GM12891 (cell line): ENCODE measurements at regions not wholly inside any gene's neighbourhood (a gene's known extent, or its start where the extent isn't known, plus 50 kb on each side); places are given as distances from the start of the nearest gene placed in this dataset.

Experiments
- DNase-seq: peaks from one replicate; pipeline ENCODE4 v3.0.0; 2011; ENCODE audit warnings: low spot score; ENCODE audit not compliant: insufficient read length
- FAIRE-seq: peaks from 2 replicates; lab custom pipeline; 2011; peaks lifted over from hg19 to GRCh38; lab: Jason Lieb, UNC
- PAX5 ChIP-seq: IDR thresholded peaks from 2 replicates; pipeline ENCODE4 v1.6.1; 2011; ENCODE audit warnings: low read length, moderate library complexity, mild to moderate bottlenecking; ENCODE audit not compliant: insufficient read depth, severe bottlenecking
- POLR2A ChIP-seq: IDR thresholded peaks from 2 replicates; pipeline ENCODE4 v1.6.1; 2011; ENCODE audit warnings: low read depth, low read length, control low read depth
- POLR2AphosphoS5 ChIP-seq: IDR thresholded peaks from 2 replicates; pipeline ENCODE4 v1.6.1; 2011; ENCODE audit warnings: low read depth, low read length, control low read depth
- POU2F2 ChIP-seq: IDR thresholded peaks from 2 replicates; pipeline ENCODE4 v1.6.1; 2011; ENCODE audit warnings: low read depth, mild to moderate bottlenecking, control low read depth, low read length, moderate library complexity
- SPI1 ChIP-seq: IDR thresholded peaks from 2 replicates; pipeline ENCODE4 v1.6.1; 2011; ENCODE audit warnings: low read depth, low read length, control low read depth
- TAF1 ChIP-seq: IDR thresholded peaks from 2 replicates; pipeline ENCODE4 v1.6.1; 2011; ENCODE audit warnings: low read depth, low read length, control low read depth

DNA sequence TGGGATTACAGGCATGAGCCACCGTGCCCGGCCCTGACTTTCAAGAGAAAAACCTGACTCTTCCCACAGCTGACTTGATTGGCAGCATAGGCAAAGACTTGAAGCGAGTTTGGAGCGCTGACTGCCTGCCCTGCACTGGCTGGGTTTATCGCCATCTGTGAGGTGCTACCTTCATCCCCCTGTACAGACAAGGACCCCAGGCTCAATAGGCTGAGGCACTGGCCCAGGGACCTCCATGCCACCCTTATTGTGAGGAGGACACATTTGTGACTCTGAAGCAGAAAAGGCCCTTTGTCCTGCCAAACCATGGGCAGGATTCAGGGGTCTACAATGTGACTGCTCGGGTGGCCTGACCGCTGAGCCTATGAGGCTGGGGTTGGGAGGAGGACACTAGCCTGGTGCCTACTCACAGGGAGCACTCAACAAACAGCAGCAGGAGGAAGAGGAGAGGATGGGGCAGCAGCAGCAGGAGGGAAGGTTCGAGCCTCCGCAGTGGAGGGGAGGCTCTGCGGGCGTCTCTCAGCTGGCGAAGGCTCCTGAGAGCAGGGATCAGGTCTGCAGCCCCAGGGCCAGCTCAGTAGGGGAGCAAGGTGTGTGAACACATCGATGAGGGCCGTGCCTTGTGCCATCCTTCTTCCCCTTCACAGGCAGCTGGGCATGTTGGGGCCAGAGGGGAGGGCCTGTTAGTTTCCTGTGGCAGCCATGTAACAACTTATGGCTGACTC, 72.9 kb upstream of the WNT7B start:
- no peak for DNase-seq
- FAIRE-seq, result no peak
- no peak for TF ChIP-seq POU2F2
- TF ChIP-seq POLR2A, result no peak
- TF ChIP-seq SPI1, result no peak
- no peak for TF ChIP-seq TAF1
- TF ChIP-seq POLR2AphosphoS5, result no peak
- TF ChIP-seq PAX5, result no peak

DNA sequence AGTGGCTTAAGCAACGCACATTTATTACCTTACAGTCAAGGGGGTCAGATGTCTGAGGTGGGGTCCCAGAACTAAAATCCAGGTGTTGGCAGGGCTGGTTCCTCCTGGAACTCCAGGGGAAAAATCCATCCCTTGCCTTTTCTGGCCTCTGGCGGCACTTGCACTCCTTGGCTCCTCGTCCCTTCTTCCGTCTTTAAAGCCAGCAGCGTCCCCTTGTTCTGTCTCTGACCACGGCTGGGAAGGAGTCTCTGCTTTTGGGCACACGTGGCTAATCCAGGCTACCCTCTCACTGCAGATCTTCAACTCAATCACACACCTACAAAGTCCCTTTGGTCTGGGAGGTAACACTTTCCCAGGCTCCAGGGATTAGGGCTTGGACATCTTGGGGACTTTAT, 73.5 kb upstream of the WNT7B start:
- FAIRE-seq, result no peak
- TF ChIP-seq POU2F2 (no peak), POLR2AphosphoS5 (no peak), SPI1 (no peak), POLR2A (no peak)

DNA sequence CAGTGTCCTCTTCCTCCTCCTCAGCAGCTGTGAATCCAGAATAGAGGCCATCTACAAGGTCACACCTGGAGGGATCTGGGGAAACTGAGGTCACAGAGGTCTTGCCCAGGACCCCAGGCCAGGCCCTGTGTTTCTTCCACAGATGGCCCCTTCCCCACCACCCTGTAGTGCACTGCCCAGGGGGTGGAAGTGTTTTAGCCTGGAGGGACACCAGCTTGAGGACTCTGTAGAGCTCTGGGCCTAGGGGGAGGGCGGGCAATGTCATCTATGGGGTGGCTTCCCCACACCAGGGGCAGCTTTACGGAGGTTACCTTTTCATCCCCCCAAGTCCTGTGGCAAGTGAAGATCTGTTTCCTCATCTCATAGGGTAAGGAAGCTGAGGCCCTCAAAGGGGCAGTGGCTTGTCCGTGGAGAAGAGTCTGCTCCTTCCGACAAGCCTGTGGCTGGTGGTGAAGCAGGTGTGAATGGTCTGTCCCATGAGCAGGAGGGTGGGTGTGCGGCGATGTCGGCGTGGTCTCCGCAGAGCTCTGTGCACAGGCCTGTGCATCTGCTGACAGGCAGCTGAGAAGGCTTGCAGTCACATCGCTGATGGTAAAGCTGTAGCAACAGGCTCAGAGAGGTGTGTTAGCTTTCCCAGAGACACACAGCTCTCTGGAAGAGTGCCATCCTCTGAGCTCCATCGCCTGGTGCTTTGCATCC, 74.1 kb upstream of the WNT7B start:
- DNase-seq (no peak), FAIRE-seq (no peak)
- TF ChIP-seq SPI1 (no peak), PAX5 (no peak), POU2F2 (no peak), TAF1 (no peak), POLR2AphosphoS5 (no peak), POLR2A (no peak)

More for the DNA sequence above, 73.5 kb upstream of the WNT7B start:
- DNase-seq, result no peak

DNA sequence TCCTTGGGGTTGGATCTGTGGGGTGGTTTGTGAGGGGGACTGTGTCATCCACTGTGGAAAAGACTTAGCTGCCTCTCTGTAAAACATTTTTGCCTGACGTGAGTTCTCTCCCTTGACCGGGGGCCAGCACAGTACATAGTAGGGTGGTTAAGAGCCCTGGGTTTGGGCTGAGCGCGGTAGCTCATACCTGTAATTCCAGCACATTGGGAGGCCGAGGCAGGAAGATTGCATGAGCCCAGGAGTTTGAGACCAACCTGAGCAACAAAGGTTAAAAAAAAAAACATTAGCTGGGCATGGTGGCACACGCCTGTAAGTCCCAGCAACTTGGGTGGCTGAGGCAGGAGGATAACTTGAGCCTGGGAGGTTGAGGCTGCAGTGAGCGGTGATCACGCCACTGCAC, 74.7 kb upstream of the WNT7B start:
- DNase-seq (no peak), FAIRE-seq (no peak)
- TF ChIP-seq POLR2AphosphoS5, result no peak
- no peak for TF ChIP-seq PAX5
- no peak for TF ChIP-seq POLR2A
- TF ChIP-seq TAF1, result no peak
- no peak for TF ChIP-seq POU2F2
- TF ChIP-seq SPI1, result no peak

DNA sequence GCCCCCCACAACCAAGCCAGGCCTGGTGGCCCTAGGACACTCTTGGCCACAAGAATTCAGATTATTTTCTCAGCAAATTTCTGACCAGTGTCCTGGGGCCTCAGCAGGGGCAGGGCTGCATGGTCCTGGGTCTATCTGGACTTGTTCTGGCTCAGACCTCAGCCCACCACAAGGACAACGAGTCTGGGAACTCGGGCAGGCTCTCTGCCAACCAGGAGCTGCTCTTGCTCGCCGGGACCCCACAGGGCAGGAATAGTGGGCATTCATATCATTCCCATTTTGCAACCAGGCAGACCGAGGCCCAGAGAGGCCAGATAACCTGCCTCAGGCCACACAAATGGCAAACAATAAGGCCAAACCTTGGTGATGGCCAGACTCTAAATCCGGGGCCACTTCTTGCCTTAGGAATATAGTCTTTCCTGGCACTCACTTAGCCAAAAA, 75.4 kb upstream of the WNT7B start:
- DNase-seq (no peak), FAIRE-seq (no peak)
- TF ChIP-seq POLR2AphosphoS5 (no peak), PAX5 (no peak), POU2F2 (no peak), POLR2A (no peak), SPI1 (no peak)

DNA sequence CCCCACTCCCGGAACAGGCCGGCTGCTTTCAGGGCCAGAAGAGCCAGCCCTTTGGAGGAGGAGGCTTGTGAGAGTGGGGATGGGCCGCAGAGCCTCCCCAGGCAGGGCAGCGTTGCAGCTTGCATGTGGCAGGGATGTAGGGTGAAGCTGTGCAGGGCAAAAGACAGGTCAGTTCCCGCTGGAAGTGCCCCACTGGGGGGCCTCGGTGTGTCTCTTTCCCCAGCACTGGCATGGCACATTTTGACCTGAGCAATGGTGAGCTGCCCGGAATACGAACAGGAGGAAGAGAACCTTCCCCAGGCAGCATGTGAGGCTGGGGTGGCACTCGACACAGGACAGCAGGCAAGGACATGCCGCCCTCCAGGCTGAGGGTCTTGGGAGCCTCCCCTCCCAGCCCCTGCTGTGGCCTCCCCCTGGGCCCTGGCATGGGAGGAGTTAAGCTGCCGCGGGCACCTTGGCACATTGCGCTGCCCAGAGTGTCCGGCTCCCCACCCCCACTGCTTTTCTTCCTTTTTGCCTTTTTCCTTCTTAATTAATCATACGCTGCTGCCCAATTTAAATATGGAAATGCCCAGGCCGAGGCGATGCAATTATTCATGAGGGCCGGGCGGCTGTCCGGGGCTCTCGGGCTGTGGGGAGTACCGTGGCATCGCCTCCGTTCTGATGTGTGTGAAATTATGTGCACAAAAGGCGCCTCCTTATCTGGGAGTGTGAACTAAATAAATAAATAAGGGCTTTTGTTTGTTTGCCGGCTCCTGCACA, 76.0 kb upstream of the WNT7B start:
- TF ChIP-seq PAX5 (no peak), POLR2A (no peak), POU2F2 (no peak), TAF1 (no peak), POLR2AphosphoS5 (no peak), SPI1 (no peak)
- DNase-seq, result no peak
- peak; percentile 54 for FAIRE-seq

DNA sequence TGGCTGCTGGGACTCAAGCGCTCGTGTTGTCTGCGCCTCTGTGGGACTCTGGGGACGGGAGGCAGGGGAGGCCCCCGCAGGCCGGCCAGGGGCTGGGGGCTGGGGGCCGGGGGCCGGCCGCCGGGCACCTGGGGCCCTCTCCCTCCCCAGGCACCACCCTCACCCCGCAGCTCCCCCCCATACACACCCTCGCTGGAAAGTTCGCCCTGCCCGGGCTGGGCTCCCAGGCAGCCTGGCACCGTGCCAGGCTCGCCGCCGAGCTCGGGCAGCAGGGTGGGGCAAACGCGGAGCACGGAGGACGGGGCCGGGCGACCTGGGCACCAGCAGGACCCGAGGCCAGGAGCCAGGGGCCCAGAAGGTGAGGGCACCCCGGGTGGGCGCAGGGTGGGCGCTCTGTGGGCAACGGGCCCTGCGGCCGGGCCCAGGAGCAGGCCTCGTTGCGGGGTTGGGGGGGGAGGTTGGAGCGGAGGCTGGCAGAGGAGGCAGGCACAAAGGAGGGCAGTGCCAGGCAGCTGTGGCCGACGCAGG, 76.7 kb upstream of the WNT7B start:
- DNase-seq, result peak; percentile 57
- peak; percentile 20 for FAIRE-seq
- TF ChIP-seq TAF1 (no peak), SPI1 (no peak), POU2F2 (no peak), POLR2A (no peak), POLR2AphosphoS5 (no peak)

DNA sequence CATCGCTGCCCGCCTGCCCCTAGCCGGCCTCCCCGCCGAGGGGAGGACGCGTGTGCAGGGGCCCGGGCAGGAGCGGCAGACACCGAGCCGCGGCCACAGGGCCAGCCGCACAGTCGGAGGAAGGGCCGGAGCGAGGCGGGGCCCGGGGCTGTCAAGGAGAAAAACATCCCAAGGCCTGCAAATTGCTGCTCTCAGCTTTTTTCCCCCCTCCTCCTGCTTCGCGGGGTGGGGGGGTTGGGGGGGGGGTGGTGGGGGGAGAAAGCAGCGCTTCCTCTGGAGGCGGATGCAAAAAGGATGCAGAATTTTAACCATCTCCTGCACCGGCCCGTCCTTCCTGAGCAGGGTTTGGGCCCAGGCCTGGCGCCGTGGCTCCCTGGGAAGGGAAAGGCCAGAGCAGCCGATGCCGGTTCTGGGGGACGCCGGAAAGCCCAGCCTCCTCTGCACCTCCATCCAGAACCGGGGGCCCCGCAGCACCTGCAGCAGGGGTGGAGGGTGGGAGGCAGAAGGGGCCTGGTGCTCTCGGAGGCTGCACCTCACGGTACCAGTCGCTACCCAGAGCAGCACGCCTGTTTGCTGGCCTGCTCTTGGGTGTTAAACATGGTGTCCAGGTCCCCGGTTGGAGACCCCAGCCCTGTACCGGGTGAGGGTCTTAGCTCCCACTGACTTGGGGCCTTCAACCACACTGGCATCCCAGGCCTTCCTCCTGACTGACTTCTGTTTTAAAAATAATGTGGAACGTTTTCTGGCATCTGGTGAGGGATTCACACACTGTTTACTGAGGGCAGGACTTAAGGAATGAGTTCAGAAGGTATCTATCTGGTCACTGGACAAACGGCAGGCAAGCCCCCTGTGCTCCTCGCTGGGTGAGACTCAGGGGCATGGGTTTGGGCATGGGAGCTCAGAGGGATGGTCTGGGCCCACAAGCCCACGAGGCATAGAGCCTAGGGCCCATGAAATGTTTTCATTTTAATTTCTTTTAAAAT, 77.4 kb upstream of the WNT7B start:
- FAIRE-seq (peak; percentile 81), DNase-seq (no peak)
- no peak for TF ChIP-seq POU2F2
- TF ChIP-seq POLR2AphosphoS5, result no peak
- TF ChIP-seq SPI1, result no peak
- no peak for TF ChIP-seq POLR2A
- no peak for TF ChIP-seq PAX5
- no peak for TF ChIP-seq TAF1
